DMS53 (cell line): ENCODE measurements at regions not wholly inside any gene's neighbourhood (a gene's known extent, or its start where the extent isn't known, plus 50 kb on each side); places are given as distances from the start of the nearest gene placed in this dataset.

Experiments used
- DNase-seq: peaks from one replicate; lab custom pipeline; 2025; lab: John Stamatoyannopoulos, UW

DNA sequence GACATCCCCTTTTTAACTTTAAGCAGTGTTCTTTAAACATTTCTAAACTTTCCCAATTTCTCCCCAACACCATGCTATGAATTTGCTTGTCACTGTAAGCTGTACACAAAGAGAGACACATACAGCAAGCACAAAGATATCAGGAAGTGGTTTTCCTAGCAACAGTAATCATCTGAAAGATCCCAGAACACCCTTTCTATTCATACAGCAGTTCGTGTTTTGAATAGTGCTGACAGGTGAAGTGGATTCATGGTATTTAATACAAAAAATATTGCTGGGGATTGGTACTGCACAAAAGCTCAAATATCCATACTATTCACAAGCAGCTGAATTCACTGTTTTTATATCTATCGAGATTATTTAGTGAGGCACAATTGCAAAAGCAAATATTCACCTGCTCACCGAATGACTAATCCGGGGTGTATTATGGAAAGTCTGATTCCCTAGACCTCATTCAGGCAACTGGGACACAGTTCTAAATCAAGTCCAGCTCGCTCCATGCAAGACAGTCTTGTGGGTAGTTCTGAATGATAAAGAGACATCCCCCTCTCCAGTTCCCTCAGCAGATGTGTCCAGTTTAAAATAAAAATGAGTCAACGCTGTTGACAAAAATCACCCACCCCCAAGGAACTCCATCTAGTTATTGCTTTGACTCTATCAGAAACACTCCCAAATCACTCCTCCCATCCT, 107.1 kb upstream of the TSHZ2 start:
- no peak for DNase-seq

DNA sequence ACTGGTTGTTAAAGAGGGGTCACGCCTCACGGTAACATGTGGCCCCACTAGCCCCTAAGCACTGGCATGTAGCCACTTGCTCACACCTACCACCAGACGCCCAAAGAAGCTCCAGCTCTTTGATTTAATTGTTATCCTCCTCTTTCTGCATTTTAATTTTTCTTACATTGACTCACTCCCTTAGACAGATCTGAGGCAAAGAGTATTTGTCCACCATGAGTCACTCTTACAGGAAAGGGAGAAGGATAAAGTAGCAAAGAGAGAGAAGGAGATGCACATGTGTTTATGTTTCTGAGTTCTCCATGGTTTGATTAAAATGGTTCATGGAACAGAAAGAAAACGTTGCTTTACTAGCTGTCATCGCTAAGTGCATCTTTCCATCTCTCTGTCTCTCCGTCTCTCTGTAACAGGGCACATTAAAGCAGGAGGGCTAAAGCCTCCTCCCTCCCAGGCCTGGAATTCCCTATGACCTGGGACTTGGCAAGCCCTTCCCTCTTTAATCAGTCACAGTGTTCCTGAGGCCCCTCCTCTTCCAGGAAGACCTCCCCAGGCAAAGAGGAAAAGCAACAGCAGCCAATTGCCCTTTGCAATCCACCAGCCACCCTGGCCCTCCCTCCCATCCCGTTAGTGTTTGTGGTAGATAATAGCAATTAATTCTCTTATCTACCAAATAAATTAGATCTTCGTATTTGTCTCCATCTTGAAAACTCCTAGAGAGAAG, 112.8 kb upstream of the TSHZ2 start:
- no peak for DNase-seq

DNA sequence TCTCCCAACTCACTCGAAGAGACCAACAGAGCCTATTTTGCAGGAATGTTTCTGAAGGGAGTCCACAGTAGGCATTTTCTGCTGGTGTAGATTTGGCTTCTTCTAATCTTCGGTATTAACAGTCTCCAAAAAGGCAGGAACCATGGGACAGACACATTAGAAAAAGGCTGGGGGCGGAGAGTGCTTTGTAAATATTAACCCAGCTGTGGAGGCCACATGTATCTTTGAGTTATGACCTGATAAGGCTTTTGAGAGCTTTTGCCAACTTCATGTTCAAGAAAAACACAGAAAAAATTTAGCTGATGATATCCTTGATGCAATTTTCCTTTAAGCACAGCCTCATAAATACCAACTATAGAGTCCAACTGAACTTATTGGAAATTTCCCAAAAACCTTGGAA, 119.4 kb upstream of the TSHZ2 start:
- no peak for DNase-seq

DNA sequence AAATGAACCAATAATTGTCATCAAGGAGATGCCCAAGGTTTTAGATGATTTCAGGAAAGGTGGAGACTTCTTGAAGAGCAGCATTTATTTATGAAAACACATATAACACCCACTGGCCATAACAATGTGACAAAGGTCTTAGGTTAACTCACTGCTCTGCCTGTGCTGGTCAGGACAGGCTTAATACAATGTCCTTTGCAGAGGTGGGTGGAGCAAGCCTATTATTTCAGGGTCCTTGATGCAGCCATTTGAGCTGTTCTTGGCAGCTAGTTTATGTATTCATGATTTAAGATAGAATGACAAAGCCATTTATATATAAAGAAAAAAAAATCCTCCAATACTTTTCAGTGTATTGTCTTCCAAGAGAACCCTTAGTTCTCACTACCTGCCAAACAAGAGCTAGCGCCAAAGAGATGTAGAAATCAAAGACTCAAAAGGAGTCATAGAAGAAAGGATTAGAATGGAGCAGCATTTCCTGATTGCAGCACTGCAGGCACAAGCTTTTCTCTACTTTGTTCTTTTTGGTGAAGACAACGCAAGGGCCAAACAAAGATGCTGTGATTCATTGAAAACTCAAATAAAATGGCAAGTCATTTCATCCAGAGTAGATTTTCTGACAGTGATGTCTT, 124.3 kb upstream of the TSHZ2 start:
- no peak for DNase-seq

DNA sequence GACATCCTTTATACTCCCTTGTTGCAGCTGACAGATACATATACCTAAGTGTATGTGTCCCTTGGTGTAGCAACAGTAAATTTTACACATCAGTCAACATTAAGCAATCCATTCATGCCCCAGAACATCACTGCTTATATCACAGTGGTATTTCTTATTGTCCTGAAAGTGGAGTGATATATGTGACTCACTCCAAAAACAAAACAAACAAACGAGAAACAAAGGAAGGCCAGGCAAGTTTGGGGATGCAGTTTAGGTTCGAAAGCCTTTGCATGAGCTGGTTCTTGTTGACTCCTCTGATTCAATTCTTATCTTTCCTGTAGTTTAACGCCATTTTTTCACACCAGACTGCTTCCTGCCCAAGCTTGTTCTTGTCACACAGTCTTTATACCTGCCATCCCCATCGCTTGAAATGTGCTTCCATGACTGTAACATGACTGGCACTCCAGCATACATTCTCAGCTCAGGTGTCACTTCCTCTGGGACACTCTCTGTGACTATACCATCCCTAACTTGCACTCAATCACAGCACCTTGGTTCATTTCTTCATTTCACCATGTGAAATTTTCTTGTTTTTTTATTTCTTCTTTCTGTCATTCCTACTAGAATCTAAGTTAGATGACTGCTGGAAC, 125.0 kb upstream of the TSHZ2 start:
- no peak for DNase-seq

DNA sequence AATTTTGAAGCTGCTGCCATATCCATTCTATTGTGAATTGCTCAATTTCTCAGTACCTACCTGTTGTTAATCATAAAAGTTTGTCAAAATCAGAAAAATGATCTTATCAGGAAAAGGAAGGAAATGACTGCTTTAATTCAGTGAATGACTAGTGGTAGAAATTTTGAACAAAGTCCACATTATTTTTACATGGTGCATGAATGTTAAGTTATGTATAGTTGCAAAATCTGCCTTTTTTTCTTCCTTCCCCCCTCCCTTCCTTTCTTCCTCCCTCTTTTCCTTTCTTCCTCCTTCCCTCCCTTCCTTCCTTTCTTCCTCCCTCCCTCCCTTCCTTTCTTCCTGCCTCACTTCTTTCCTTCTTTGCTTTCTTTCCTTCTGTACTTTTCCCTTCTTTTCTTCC, 127.1 kb upstream of the TSHZ2 start:
- no peak for DNase-seq

DNA sequence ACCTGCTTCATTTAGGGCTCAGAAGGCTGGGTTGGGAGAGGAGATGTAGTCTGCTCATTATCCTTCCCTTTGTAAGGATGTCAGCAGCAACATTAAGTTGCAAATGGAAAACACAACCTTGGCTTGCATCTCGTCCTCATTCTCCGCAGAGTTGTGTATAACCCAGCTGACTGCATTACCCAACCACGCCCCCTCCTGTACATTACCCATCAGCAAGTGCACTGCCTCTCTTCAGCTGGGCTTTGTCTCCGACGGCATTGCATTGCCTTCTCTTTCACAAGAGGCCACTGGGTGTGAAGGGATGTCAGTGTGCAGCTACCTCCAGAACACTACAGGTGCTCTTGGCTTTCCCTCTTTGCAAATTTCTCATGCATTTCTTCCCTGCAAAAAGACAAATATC, 128.7 kb upstream of the TSHZ2 start:
- DNase-seq: no peak

DNA sequence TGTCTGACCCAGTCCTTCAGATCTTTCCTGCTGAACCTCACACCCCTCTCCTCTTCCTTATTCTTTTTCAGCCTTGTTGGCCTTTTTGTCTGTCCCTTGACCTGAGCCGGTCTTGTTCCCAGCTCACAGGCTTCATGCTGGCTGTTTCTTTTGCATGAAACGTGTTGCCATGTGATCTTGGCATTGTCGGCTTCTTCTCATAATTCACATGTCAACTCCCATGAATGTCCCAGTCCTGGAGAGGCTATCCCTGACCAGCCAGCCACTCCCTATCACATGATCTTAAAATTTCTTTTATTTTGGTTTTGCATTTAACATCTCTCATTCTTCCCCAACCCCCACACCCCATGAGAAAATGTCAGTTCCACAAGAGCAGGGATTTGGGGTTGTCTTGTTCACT, 131.2 kb upstream of the TSHZ2 start:
- no peak for DNase-seq

DNA sequence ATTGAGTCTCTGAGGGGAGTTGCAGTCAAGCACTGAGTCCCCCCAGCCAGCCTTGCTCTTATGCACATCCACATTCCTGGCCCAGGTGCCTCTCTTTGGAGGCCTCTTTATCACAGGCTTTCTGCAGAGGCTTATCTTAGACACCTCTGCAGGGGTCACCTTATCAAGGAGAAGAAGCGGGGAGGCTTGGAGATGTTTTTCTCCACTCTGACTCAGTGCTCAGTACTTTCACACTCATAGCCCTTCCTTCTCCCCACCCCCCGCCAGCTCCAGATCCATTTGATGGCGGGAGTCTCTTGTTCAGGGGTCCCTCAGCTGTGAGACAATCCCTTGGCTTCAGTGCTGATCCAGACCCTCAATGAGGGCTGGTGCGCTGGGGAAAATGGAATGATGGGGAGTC, 132.1 kb upstream of the TSHZ2 start:
- no peak for DNase-seq

DNA sequence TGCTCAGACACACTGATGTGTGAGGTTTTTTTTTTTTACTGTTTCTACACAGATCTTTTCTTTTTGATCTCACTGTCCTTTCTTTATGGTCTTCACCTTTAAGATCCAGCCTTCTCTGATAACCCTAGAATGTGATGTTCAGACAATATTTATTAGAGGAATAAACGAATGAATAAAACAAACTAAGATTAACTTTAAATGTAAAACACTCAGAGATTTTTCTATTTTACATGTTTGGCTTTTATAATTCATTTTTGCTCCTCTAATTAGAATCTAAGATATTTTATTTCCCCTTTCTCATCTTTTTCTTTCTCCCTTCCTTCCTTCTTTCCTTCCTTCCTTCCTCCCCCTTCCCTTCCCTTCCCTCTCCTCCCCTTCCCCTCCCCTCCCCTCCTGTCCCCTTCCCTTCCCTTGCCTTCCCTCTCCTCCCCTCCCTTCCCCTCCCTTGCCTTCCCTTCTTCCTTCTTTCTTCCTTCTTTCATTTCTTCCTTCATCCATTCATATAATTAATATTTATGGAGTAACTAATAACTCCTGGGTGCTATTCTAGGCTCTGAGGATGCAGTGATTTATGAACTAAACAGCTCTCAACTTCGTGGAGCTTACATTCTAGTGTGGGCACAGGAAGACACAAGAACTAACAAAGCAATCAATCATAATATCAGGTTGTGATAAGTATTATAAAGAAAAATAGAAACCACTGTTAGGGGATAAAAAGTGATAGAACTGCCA, 133.5 kb upstream of the TSHZ2 start:
- DNase-seq: no peak

DNA sequence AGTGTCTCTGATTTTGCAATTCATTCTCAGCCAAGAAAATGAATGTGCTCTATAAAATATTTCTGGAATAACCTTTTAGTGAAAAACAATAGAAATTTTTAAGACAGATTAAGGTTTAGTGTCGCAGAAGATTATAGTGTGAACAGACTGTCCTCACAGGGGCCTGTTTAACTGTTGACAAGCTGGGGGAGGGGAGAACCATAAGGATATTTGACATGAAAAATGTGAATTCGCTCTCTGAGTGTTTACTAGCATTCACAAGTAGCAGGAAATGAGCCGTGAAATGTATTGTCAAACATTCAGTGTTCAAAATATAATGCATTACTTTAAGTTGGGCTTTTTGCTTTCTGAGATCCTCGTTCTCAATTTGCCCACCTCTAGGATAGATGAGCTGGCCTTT, 134.8 kb upstream of the TSHZ2 start:
- no peak for DNase-seq

DNA sequence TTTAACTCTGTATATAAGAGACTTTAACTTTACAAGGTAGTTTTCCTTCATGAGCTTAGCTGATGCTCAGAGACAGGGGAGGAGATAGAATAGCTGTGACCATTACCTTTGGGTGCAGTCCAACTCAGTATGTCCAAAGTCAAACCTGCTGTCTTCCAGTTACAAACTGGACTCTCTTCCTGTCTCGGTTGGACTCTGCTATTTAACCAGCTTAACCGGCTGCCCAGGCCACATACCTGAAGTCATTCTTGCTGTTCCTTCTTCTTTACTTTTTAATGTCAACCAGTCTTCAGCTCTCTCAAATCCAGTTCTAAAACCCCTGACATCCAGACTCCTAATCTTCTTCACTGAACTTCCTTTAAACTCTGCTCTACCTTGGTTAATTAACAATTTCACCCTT, 138.3 kb upstream of the TSHZ2 start:
- no peak for DNase-seq

DNA sequence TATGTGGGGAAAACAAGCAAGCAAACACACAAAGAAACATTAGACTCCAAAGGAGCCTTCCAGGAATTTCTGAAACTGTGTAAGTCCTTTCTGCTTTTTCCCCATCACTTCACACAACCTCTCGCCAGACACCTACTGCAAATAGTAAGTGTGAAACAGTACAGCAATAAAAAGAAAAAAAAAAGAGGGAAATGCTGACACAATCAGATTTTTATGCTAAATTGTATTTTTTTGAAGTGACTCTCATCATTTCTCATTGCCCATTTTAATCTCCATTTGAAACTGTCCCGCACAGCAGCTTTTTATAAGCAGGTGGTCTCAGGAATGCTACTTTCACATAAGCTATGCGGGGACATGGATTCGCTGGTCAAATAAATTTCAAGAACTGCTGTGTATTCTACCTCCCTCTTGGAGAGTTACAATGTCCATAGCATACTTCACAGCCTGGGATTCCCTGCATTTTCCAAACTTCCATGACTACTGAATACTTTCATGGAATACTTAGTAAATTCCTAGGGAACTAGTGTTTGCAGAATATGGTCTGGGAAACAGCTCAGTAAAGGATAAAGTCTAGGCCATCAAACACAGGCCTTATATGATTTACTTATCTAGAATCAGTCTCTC, 139.9 kb upstream of the TSHZ2 start:
- no peak for DNase-seq

DNA sequence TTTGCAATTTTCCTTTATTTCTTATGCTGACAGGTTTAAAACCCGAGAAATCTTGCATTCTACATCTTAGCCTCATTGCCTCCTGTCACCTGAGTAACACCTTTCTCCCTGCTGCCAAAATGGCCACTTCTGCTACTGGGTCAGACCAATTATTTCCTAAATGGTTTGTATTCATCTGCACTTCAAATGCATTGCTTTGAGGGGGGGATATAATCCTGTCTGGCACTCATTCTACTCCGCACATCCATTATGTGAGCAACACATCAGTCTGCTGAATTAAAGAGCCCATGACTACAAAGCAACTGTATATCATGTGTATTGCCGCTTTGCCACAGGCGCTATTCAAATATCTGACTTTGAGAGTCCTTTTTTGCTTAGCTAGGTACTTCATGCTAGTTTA, 141.6 kb upstream of the TSHZ2 start:
- no peak for DNase-seq

DNA sequence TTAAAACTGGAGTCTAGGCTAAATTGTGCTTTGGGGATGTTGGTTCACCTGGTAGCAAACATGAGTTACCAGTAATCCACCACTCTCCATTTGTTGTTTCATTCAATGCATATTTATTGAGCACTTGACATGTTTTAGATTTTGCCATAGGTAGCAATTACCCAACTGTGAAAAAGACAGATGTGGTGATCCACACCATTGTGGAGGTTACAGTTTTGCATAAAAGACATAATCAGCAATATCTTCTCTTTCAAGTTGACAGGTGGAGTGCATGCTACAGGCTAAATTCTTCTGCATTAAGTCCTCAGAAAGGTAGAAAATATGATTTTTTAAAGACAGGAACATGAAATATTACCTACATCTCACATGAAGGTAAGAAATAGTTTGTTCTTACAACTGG, 143.0 kb upstream of the TSHZ2 start:
- no peak for DNase-seq

DNA sequence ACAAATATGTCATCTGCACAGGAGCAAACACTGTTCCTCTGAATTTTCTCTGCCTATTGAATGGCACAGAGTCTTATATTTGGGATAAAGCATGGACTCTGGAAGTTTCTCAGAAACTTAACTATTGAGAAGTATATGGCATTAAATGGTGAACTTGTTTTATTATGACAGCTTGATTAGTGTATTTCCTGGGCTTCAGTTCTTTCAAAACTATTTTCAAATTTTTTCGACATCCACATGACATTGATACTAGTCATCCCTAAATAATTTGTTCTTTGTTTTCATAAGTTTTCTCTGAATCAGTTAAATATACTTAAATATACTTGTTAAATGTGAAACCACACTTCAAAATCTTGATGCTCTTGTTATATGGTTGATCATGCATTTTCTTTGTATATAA, 144.0 kb upstream of the TSHZ2 start:
- DNase-seq: no peak

DNA sequence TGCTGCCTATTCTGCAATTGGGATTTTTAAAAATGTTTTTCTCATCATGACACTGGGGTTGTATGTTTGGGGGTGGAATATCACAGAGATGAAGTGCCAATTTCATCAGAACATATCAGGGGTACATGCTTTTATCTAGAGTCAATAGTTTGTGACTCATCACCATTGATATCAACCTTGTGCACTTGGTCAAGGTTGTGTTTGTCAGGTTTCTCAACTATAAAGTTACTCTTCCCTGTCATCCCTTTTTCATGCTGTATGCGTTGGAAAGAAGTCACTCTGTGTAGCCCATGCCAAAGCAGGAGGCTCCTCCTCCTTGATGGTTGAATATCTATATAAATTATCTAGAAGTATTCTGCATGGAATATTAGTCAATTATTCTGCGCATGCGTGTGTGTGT, 145.4 kb upstream of the TSHZ2 start:
- DNase-seq: no peak

DNA sequence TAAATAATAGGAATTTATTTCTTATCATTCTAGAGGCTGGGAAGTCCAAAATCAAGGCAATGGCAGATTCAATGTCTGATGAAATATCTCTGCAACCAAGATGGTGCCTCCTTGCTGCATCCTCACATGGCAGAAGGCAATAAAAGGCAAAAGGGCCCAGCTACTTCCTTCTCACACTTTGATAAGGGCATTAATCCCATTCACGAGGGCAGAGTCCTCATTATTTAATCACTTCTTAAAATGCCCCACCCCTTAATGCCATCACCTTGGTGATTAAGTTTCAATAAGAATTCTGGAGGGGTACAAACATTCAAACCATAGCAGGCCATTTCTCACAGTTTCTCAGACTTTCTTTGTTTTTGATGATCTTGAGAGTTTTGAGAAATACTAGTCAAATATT, 145.8 kb upstream of the TSHZ2 start:
- no peak for DNase-seq

DNA sequence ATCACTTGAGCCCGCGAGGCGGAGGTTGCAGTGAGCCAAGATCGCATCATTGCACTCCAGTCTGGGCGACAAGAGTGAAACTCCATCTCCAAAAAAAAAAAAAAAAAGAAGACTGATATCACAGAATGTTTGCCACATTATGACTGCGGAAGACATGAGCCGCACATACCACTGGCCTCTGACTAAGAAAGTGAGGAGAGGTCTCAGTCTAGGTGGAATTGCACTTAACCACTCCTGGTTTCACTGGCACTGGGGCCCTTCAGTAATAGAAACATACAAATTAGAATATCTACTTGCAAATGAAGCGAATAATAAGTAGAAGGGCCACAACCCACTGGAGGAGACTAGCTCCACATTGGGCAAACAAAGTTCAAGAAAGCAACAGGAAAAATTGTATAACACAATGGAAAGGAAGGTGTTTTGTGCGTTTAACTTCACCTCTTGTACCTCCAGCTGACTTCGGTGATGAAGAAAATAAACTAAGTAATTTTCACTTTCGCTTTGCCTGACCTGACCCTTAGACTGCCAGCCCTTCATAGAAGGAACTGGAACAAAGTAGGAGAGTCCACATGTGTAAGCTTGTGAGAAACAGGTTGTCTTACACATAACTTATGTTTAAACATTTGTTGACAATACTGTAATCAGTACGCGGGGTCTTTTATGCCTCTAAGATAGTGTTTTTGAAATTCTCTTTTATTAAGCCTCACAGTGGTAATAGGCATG, 147.5 kb upstream of the TSHZ2 start:
- DNase-seq: no peak

DNA sequence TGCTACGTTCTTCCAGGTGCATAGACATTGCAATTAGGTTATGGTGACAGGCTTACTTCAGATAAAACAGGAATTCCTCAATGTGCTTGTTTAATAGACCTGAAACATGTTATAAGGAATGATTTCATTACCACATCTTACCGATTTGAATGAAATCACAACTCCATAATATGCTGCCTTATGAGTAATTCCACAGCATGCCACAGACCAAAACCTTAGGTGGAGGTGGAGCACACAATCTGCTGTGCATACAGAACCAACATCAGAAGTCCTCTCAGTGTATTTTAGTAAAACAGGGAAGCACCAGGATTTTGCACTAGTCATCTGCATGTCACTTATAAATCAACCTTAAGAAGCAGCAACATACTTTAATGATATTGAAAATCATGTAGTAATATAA, 148.9 kb upstream of the TSHZ2 start:
- DNase-seq: no peak

DNA sequence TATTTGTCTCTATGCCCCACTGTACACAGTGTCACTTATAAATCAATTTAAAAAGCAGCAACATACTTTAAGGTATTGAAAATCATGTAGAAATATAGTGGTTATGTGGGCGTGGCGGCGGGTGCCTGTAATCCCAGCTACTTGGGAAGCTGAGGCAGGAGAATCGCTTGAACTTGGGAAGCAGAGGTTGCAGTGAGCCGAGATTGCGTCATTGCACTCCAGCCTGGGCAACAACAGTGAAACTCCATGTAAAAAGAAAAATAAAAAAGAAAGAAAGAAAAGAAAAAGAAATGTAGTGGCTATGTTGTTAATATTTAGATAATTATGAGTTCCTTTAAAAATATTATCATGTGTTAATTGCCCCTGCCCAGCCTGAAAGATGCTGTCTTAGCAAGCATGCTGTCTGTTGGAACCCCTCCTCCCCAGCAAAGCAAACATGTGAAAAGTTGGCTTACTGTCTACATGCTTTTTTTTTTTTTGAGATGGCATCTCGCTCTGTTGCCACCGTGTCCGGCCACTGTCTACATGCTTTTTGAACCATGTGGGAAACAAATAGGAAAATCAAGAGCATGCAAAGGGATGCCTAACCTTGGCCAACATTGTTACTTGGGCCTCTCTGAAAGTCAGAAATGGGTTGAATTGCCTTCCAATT, 151.4 kb upstream of the TSHZ2 start:
- no peak for DNase-seq
